GM23248 (cell line): ENCODE measurements at regions not wholly inside any gene's neighbourhood (a gene's known extent, or its start where the extent isn't known, plus 50 kb on each side); places are given as distances from the start of the nearest gene placed in this dataset.

Experiments
- DNase-seq: peaks from one replicate; pipeline ENCODE4 v3.0.0-alpha.2; 2015
- H2AFZ ChIP-seq: fragments of 200-600 bp; sonication (generic); 2 replicates; pipeline ENCODE4 v1.6.1; 2016; ENCODE audit warnings: antibody characterized with exemption
- H3F3A ChIP-seq: fragments of 200-600 bp; sonication (generic); 2 replicates; pipeline ENCODE4 v1.6.1; 2016; ENCODE audit warnings: mild to moderate bottlenecking, antibody characterized with exemption, mixed run types; ENCODE audit not compliant: insufficient read depth
- H3K27ac ChIP-seq: fragments of 200-600 bp; sonication (generic); 2 replicates; pipeline ENCODE4 v1.5.1; 2016; ENCODE audit warnings: mild to moderate bottlenecking
- H3K27me3 ChIP-seq: fragments of 200-600 bp; sonication (generic); replicated peaks from 2 replicates; pipeline ENCODE4 v1.6.1; 2016; ENCODE audit warnings: mild to moderate bottlenecking; ENCODE audit not compliant: insufficient read depth
- H3K36me3 ChIP-seq: fragments of 200-600 bp; sonication (generic); 2 replicates; pipeline ENCODE4 v1.6.1; 2016; ENCODE audit warnings: low read depth, mild to moderate bottlenecking
- H3K4me1 ChIP-seq: fragments of 200-600 bp; sonication (generic); 2 replicates; pipeline ENCODE4 v1.6.1; 2016; ENCODE audit warnings: mild to moderate bottlenecking; ENCODE audit not compliant: insufficient read depth
- H3K4me2 ChIP-seq: fragments of 200-600 bp; sonication (generic); one replicate; pipeline ENCODE4 v1.6.1; 2016; ENCODE audit warnings: mild to moderate bottlenecking; ENCODE audit not compliant: unreplicated experiment
- H3K4me3 ChIP-seq: fragments of 200-600 bp; sonication (generic); 2 replicates; pipeline ENCODE4 v1.5.1; 2016; ENCODE audit warnings: mild to moderate bottlenecking
- H3K79me2 ChIP-seq: fragments of 200-600 bp; sonication (generic); 2 replicates; pipeline ENCODE4 v1.6.1; 2016; ENCODE audit warnings: mild to moderate bottlenecking; ENCODE audit not compliant: insufficient read depth
- H3K9ac ChIP-seq: fragments of 200-600 bp; sonication (generic); 2 replicates; pipeline ENCODE4 v1.6.1; 2016; ENCODE audit warnings: mild to moderate bottlenecking
- H3K9me2 ChIP-seq: fragments of 200-600 bp; sonication (generic); 2 replicates; pipeline ENCODE4 v1.6.1; 2016; ENCODE audit warnings: mixed run types, mild to moderate bottlenecking, moderate library complexity; ENCODE audit not compliant: insufficient read depth
- H3K9me3 ChIP-seq: fragments of 200-600 bp; sonication (generic); one replicate; pipeline ENCODE4 v1.6.1; 2017; ENCODE audit warnings: low read depth
- H4K20me1 ChIP-seq: fragments of 200-600 bp; sonication (generic); 2 replicates; pipeline ENCODE4 v1.6.0; 2016; ENCODE audit not compliant: insufficient read depth
- EZH2 ChIP-seq: fragments of 200-600 bp; sonication (generic); IDR thresholded peaks from 2 replicates; pipeline ENCODE4 v1.6.1; 2018; ENCODE audit warnings: antibody characterized with exemption, mild to moderate bottlenecking; ENCODE audit not compliant: insufficient read depth, poor library complexity, severe bottlenecking
- EZH2phosphoT487 ChIP-seq: fragments of 200-600 bp; sonication (generic); IDR thresholded peaks from 2 replicates; pipeline ENCODE4 v1.6.1; 2018; ENCODE audit warnings: antibody characterized with exemption, moderate library complexity, mild to moderate bottlenecking, low read depth; ENCODE audit not compliant: insufficient read depth
- WGBS, 2 experiments: methylation state at CpG; one replicate each; pipeline ENCODE4 v1.1.6; 2015 to 2017; ENCODE audit warnings: low lambda C conversion rate in 2 of 2, low coverage in 1 of 2; ENCODE audit errors: missing lambda C conversion rate in 2 of 2; 5-methylcytosine and 5-hydroxymethylcytosine counted together
- in situ Hi-C: fragments of 300-500 bp; cut with MboI; formaldehyde crosslinking; loops from 2 replicates; pipeline ENCODE4 v1.15.0; 2020

GRCh38 chr2:16328521-16329190, 337.0 kb downstream of the CYRIA start:
- Histone ChIP-seq H3K4me2 (no peak overlapping the region), H3K4me3 (no peak overlapping the region), H3K9me3 (no peaks in the 10 kb centered on the region), H3K9ac (no peak overlapping the region), H4K20me1 (no peaks in the 10 kb centered on the region), H2AFZ (no peak overlapping the region), H3K9me2 (no peaks in the 10 kb centered on the region), H3F3A (no peaks in the 10 kb centered on the region), H3K36me3 (no peaks in the 10 kb centered on the region), H3K4me1 (no peaks in the 10 kb centered on the region), H3K27ac (no peak overlapping the region), H3K79me2 (no peaks in the 10 kb centered on the region), H3K27me3 (no peaks in the 10 kb centered on the region)
- DNase-seq, result no peak
- in situ Hi-C loops, result no loop called here
- 19 to 26% methylated on average over 6 of the region's 6 CpGs for whole genome bisulfite sequencing, 2 experiments
- TF ChIP-seq EZH2phosphoT487 (no peak), EZH2 (no peak)

GRCh38 chr2:16327326-16327725, 338.3 kb downstream of the CYRIA start:
- DNase-seq, result no peak
- Histone ChIP-seq H2AFZ (no peak overlapping the region), H3K9me3 (no peaks in the 10 kb centered on the region), H3F3A (no peaks in the 10 kb centered on the region), H4K20me1 (no peaks in the 10 kb centered on the region), H3K4me2 (no peak overlapping the region), H3K9me2 (no peaks in the 10 kb centered on the region), H3K4me3 (no peak overlapping the region), H3K79me2 (no peaks in the 10 kb centered on the region), H3K9ac (no peak overlapping the region), H3K27ac (no peak overlapping the region), H3K36me3 (no peaks in the 10 kb centered on the region), H3K4me1 (no peaks in the 10 kb centered on the region), H3K27me3 (no peaks in the 10 kb centered on the region)
- TF ChIP-seq EZH2 (no peak), EZH2phosphoT487 (no peak)
- in situ Hi-C loops, result no loop called here
- WGBS, 2 experiments, result 68 to 74% methylated on average over 4 of the region's 4 CpGs

GRCh38 chr2:16326711-16327300, 338.8 kb downstream of the CYRIA start:
- no peaks in the 10 kb centered on the region for H3K36me3 ChIP-seq
- no peak for TF ChIP-seq EZH2phosphoT487
- TF ChIP-seq EZH2, result no peak
- no peaks in the 10 kb centered on the region for H4K20me1 ChIP-seq
- H2AFZ ChIP-seq, result no peak overlapping the region
- no peaks in the 10 kb centered on the region for H3K9me3 ChIP-seq
- 26 to 32% methylated on average over 2 of the region's 2 CpGs for WGBS, 2 experiments
- no peak overlapping the region for H3K27ac ChIP-seq
- no peaks in the 10 kb centered on the region for H3F3A ChIP-seq
- in situ Hi-C loops, result no loop called here
- DNase-seq, result no peak
- no peak overlapping the region for H3K4me3 ChIP-seq
- H3K79me2 ChIP-seq, result no peaks in the 10 kb centered on the region
- H3K9ac ChIP-seq, result no peak overlapping the region
- no peak overlapping the region for H3K4me2 ChIP-seq
- no peaks in the 10 kb centered on the region for H3K4me1 ChIP-seq
- no peaks in the 10 kb centered on the region for H3K27me3 ChIP-seq
- H3K9me2 ChIP-seq, result no peaks in the 10 kb centered on the region

DNA sequence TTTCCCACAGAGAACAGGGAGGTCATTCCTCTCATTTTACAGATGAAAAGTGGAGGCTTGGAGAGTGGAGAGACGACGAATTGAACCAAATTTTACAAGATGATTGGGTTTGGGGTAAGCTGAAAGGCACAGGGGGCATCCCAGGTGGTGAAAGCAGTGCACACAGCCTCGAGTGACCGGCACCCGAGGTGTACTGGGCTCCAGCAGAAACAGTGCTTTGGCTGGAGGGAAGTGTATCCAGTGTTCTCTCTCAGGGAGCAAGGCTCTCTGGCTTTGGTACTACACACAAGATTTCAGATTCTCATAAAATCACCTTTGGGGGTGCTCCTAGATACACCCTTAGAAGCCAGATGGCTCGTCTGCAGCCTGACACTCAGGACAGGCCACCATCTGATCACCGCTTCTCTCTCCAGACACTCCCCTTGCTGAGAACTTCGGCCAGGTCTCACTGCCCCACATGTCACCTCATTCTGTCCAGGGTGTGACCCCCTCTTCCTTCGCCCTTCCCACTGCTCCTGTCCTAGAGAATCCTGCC, 339.6 kb downstream of the CYRIA start:
- WGBS, 2 experiments, result 17 to 25% methylated on average over 9 of the region's 9 CpGs
- in situ Hi-C loops, result no loop called here

More for the DNA sequence above, 339.6 kb downstream of the CYRIA start:
- TF ChIP-seq EZH2phosphoT487 (no peak), EZH2 (no peak)
- Histone ChIP-seq H3K9ac (no peak overlapping the region), H4K20me1 (no peaks in the 10 kb centered on the region), H2AFZ (no peak overlapping the region), H3K9me2 (no peaks in the 10 kb centered on the region), H3K4me1 (no peaks in the 10 kb centered on the region), H3K79me2 (no peaks in the 10 kb centered on the region), H3K27me3 (no peaks in the 10 kb centered on the region), H3K4me3 (no peak overlapping the region), H3K4me2 (no peak overlapping the region), H3F3A (no peaks in the 10 kb centered on the region), H3K27ac (no peak overlapping the region), H3K36me3 (no peaks in the 10 kb centered on the region), H3K9me3 (no peaks in the 10 kb centered on the region)
- DNase-seq, result no peak
